Thyroid gland (tissue), 4 donors: ENCODE measurements at regions not wholly inside any gene's neighbourhood (a gene's known extent, or its start where the extent isn't known, plus 50 kb on each side); places are given as distances from the start of the nearest gene placed in this dataset.

Source experiments
- DNase-seq, 2 donors: peaks; one replicate each; pipeline ENCODE4 v3.0.0-alpha.2; 2019
- H3K27ac ChIP-seq, 3 donors: fragments of 200-600 bp; sonication (generic); 1 replicate in 2 of 3; 2 replicates in 1 of 3; pipeline ENCODE4 v1.5.1; 2016 to 2019; ENCODE audit warnings: mild to moderate bottlenecking in 1 of 3, moderate library complexity in 1 of 3
- H3K27me3 ChIP-seq: fragments of 200-600 bp; sonication (generic); one replicate; pipeline ENCODE4 v1.5.1; 2019
- H3K36me3 ChIP-seq, 2 donors: fragments of 200-600 bp; sonication (generic); one replicate each; pipeline ENCODE4 v1.5.1; 2016 to 2019
- H3K4me1 ChIP-seq, 2 donors: fragments of 200-600 bp; sonication (generic); one replicate each; pipeline ENCODE4 v1.5.1; 2017 to 2019
- H3K4me3 ChIP-seq, 3 donors: fragments of 200-600 bp; sonication (generic); replicated peaks in 1 of 3; 1 replicate in 2 of 3; 2 replicates in 1 of 3; pipeline ENCODE4 v1.5.1; 2016; ENCODE audit warnings: mild to moderate bottlenecking in 1 of 3
- H3K9me3 ChIP-seq: fragments of 200-600 bp; sonication (generic); one replicate; pipeline ENCODE4 v1.5.1; 2017
- CTCF ChIP-seq, 6 experiments: fragments of 200-600 bp in 3 of 6; fragments of 450-650 bp in 3 of 6; sonication (generic) in 3 of 6; IDR thresholded peaks; one replicate each; pipeline ENCODE4 v1.5.1; 2016 to 2019; ENCODE audit warnings: antibody characterized with exemption in 6 of 6, mild to moderate bottlenecking in 2 of 6, inconsistent platforms in 1 of 6, moderate library complexity in 1 of 6
- POLR2A ChIP-seq, 2 donors: fragments of 450-650 bp; IDR thresholded peaks; one replicate each; pipeline ENCODE4 v1.6.1; 2017; ENCODE audit warnings: antibody characterized with exemption in 2 of 2, mild to moderate bottlenecking in 2 of 2, moderate library complexity in 1 of 2
- WGBS, 2 donors: methylation state at CpG; one replicate each; pipeline ENCODE4 v1.1.5; 2017; 5-methylcytosine and 5-hydroxymethylcytosine counted together
- intact Hi-C: fragments of 100-400 bp; cut with DNase I; formaldehyde crosslinking; loops from one replicate; pipeline ENCODE4 v1.15.1; 2023

DNA sequence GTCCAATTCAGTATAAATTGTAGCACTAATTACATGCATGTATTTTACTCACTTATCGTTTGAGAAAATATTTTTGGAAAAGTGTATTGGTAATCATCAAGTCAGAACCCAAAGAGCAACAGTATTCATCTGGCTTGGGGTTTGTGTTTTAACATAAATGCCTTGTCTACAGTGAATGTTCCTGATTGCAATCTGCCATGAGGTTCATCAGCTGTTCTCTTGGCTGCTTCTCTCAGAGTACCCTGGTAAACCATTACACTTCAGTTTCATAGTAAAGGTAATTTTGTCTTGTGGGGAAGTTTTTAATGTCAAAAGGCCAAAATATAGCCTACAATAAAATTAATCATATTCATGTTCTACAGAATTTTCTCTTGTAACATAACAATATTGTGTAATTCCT, 150.3 kb downstream of the IFI44 start:
- H3K4me3 ChIP-seq: no peak overlapping the region
- no peak for DNase-seq
- H3K27me3 ChIP-seq: no peaks in the 10 kb centered on the region
- no peaks in the 10 kb centered on the region for H3K36me3 ChIP-seq
- H3K4me1 ChIP-seq: no peaks in the 10 kb centered on the region
- H3K27ac ChIP-seq: no peak overlapping the region
- WGBS, 2 donors: 86 to 93% methylated on average over 1 of the region's 1 CpG
- no peak for TF ChIP-seq POLR2A (IDR thresholded peaks at IDR 0.05)
- intact Hi-C loops: no loop called here
- no peaks in the 10 kb centered on the region for H3K9me3 ChIP-seq

GRCh38 chr1:78814176-78814575, 164.5 kb downstream of the IFI44 start:
- Histone ChIP-seq H3K9me3 (no peaks in the 10 kb centered on the region), H3K4me3 (no peak overlapping the region), H3K27ac (no peak overlapping the region), H3K4me1 (no peaks in the 10 kb centered on the region), H3K36me3 (no peaks in the 10 kb centered on the region), H3K27me3 (no peaks in the 10 kb centered on the region)
- no peak for DNase-seq
- intact Hi-C loops: no loop called here
- 88% methylated on average over 1 of the region's 1 CpG for WGBS, 2 donors
- TF ChIP-seq CTCF (IDR thresholded peaks at IDR 0.05) (no peak), POLR2A (IDR thresholded peaks at IDR 0.05) (no peak)

GRCh38 chr1:78825561-78825960, 175.9 kb downstream of the IFI44 start:
- Histone ChIP-seq H3K27me3 (no peaks in the 10 kb centered on the region), H3K4me3 (no peak overlapping the region), H3K36me3 (no peaks in the 10 kb centered on the region), H3K27ac (no peak overlapping the region), H3K9me3 (no peaks in the 10 kb centered on the region), H3K4me1 (no peaks in the 10 kb centered on the region)
- no peak for DNase-seq
- WGBS, 2 donors: 91 to 98% methylated on average over 2 of the region's 2 CpGs
- no peak for TF ChIP-seq CTCF (IDR thresholded peaks at IDR 0.05)
- no peak for TF ChIP-seq POLR2A (IDR thresholded peaks at IDR 0.05)
- intact Hi-C loops: no loop called here

GRCh38 chr1:78829644-78830043, 176.9 kb downstream of the ADGRL4 start:
- H3K9me3 ChIP-seq: no peaks in the 10 kb centered on the region
- TF ChIP-seq POLR2A (IDR thresholded peaks at IDR 0.05) (no peak), CTCF (IDR thresholded peaks at IDR 0.05) (no peak)
- no peaks in the 10 kb centered on the region for H3K4me1 ChIP-seq
- H3K36me3 ChIP-seq: no peaks in the 10 kb centered on the region
- H3K4me3 ChIP-seq: no peak overlapping the region
- intact Hi-C loops: no loop called here
- H3K27ac ChIP-seq: no peak overlapping the region
- WGBS, 2 donors: 92 to 95% methylated on average over 4 of the region's 4 CpGs
- DNase-seq: no peak
- H3K27me3 ChIP-seq: no peaks in the 10 kb centered on the region

DNA sequence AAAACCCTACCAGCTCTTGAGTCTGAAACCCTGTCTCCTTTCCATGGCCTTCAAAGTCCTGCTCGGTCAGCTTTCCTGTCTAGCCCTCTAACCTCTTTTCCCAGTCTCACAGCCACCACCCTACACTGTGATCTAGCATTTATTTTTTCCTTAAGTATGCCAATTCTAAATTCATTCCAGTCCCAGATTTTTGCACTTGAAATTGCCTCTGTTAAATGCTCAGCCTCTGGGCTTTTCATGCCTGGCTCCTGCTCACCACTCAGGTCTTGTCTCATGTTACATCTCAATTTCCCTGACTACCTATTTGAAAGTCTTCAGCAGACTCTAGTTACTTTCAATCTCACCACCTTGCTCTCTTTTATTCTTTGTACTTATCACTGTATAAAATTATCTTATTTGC, 176.2 kb downstream of the ADGRL4 start:
- no peak for DNase-seq
- no peaks in the 10 kb centered on the region for H3K4me1 ChIP-seq
- H3K27me3 ChIP-seq: no peaks in the 10 kb centered on the region
- H3K9me3 ChIP-seq: no peaks in the 10 kb centered on the region
- H3K27ac ChIP-seq: no peak overlapping the region
- WGBS, 2 donors: 39 to 97% methylated on average over 1 of the region's 1 CpG
- H3K36me3 ChIP-seq: no peaks in the 10 kb centered on the region
- intact Hi-C loops: no loop called here
- no peak overlapping the region for H3K4me3 ChIP-seq
- no peak for TF ChIP-seq CTCF (IDR thresholded peaks at IDR 0.05)
- TF ChIP-seq POLR2A (IDR thresholded peaks at IDR 0.05): no peak

DNA sequence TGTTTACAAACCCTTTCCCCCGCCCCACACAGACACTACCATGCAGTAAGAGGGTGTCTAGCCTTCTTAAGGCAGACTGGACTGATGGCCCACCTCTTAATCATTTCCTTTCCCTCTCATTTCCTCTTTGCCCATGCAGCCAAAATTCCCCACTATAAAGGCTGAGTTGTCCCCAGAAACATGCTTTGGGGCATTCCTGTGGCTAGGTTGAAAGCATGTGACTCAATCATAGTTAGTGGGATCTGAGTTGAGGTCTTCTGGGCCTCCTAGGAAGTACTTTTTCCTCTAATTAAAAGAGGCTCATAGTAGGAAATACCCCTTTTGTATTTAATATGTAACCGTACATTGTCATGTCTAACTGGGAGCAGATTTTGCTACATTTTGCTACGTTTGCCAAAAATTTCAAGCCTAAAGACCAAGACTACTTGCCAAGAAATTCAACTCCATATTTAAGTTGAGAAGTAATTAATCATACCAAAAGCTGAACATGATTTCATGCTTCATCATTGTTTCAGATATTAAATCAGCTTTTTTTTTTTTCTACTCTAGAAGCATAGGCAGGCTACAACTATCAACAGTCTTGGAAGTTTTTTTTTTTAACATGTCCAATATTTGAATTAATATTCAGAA, 174.7 kb downstream of the ADGRL4 start:
- Histone ChIP-seq H3K27ac (no peak overlapping the region), H3K9me3 (no peaks in the 10 kb centered on the region), H3K4me1 (no peaks in the 10 kb centered on the region), H3K4me3 (no peak overlapping the region), H3K27me3 (no peaks in the 10 kb centered on the region), H3K36me3 (no peaks in the 10 kb centered on the region)
- DNase-seq: no peak
- 87 to 89% methylated on average over 3 of the region's 3 CpGs for WGBS, 2 donors
- TF ChIP-seq POLR2A (IDR thresholded peaks at IDR 0.05): no peak
- TF ChIP-seq CTCF (IDR thresholded peaks at IDR 0.05): no peak
- intact Hi-C loops: no loop called here
